Trophoblast cell (in vitro differentiated cells and primary cell): ENCODE measurements at regions not wholly inside any gene's neighbourhood (a gene's known extent, or its start where the extent isn't known, plus 50 kb on each side); places are given as distances from the start of the nearest gene placed in this dataset.

Source experiments
- DNase-seq, 2 donors: peaks; one replicate each; pipeline ENCODE4 v3.0.0-alpha.2; 2016
- H2AFZ ChIP-seq: 2 replicates; pipeline ENCODE4 v1.6.1; 2013; ENCODE audit warnings: low read length, moderate library complexity, mild to moderate bottlenecking; ENCODE audit not compliant: insufficient read depth, poor library complexity
- H2AK5ac ChIP-seq: 2 replicates; pipeline ENCODE4 v1.6.1; 2013; ENCODE audit warnings: mild to moderate bottlenecking, low read length
- H2BK120ac ChIP-seq: 2 replicates; pipeline ENCODE4 v1.6.1; 2013; ENCODE audit warnings: low read length, mild to moderate bottlenecking, moderate library complexity; ENCODE audit not compliant: insufficient read depth, poor library complexity
- H2BK12ac ChIP-seq: 2 replicates; pipeline ENCODE4 v1.6.1; 2013; ENCODE audit warnings: mild to moderate bottlenecking, low read length, moderate library complexity
- H2BK5ac ChIP-seq: 2 replicates; pipeline ENCODE4 v1.6.1; 2013; ENCODE audit warnings: low read length, low read depth, moderate library complexity, mild to moderate bottlenecking; ENCODE audit not compliant: poor library complexity
- H3K14ac ChIP-seq: 2 replicates; pipeline ENCODE4 v1.6.1; 2013; ENCODE audit warnings: mild to moderate bottlenecking, low read length
- H3K18ac ChIP-seq: 2 replicates; pipeline ENCODE4 v1.6.1; 2013; ENCODE audit warnings: mild to moderate bottlenecking, low read length
- H3K23ac ChIP-seq: 2 replicates; pipeline ENCODE4 v1.6.1; 2013; ENCODE audit warnings: low read length
- H3K27ac ChIP-seq: 2 replicates; pipeline ENCODE4 v1.5.1; 2013; ENCODE audit warnings: low read depth, mild to moderate bottlenecking, inconsistent platforms, low read length, moderate library complexity
- H3K27me3 ChIP-seq: 2 replicates; pipeline ENCODE4 v1.6.1; 2013; ENCODE audit warnings: inconsistent platforms, mild to moderate bottlenecking, low read length, moderate library complexity; ENCODE audit not compliant: insufficient read depth
- H3K36me3 ChIP-seq, 2 experiments: 1 replicate in 1 of 2; 2 replicates in 1 of 2; pipeline ENCODE4 v1.6.1; 2013; ENCODE audit warnings: low read length in 2 of 2, mild to moderate bottlenecking in 2 of 2, moderate library complexity in 1 of 2; ENCODE audit not compliant: insufficient read depth in 2 of 2, control insufficient read depth in 1 of 2
- H3K4ac ChIP-seq: 2 replicates; pipeline ENCODE4 v1.6.1; 2013; ENCODE audit warnings: low read depth, mild to moderate bottlenecking, low read length, moderate library complexity
- H3K4me1 ChIP-seq, 2 experiments: 1 replicate in 1 of 2; 2 replicates in 1 of 2; pipeline ENCODE4 v1.6.1; 2013; ENCODE audit warnings: low read length in 2 of 2, mild to moderate bottlenecking in 2 of 2, moderate library complexity in 1 of 2; ENCODE audit not compliant: insufficient read depth in 2 of 2, control insufficient read depth in 1 of 2
- H3K4me2 ChIP-seq: 2 replicates; pipeline ENCODE4 v1.6.1; 2013; ENCODE audit warnings: inconsistent platforms, mild to moderate bottlenecking, low read length, moderate library complexity
- H3K4me3 ChIP-seq: 2 replicates; pipeline ENCODE4 v1.5.1; 2013; ENCODE audit warnings: mild to moderate bottlenecking, low read depth, low read length, inconsistent platforms
- H3K79me1 ChIP-seq: one replicate; pipeline ENCODE4 v1.6.1; 2013; ENCODE audit warnings: low read length
- H3K79me2 ChIP-seq: 2 replicates; pipeline ENCODE4 v1.6.1; 2013; ENCODE audit warnings: low read length, mild to moderate bottlenecking; ENCODE audit not compliant: control insufficient read depth, insufficient read depth, poor library complexity
- H3K9ac ChIP-seq: 2 replicates; pipeline ENCODE4 v1.6.1; 2013; ENCODE audit warnings: mild to moderate bottlenecking, low read length
- H3K9me3 ChIP-seq: 2 replicates; pipeline ENCODE4 v1.6.1; 2013; ENCODE audit warnings: low read depth, mild to moderate bottlenecking, control low read depth, inconsistent platforms, low read length; ENCODE audit not compliant: insufficient read depth
- H4K12ac ChIP-seq: 2 replicates; pipeline ENCODE4 v1.6.1; 2013; ENCODE audit warnings: low read depth, mild to moderate bottlenecking, low read length, moderate library complexity
- H4K8ac ChIP-seq: 2 replicates; pipeline ENCODE4 v1.6.1; 2013; ENCODE audit warnings: low read depth, mild to moderate bottlenecking, low read length, moderate library complexity
- H4K91ac ChIP-seq: one replicate; pipeline ENCODE4 v1.6.1; 2013; ENCODE audit warnings: low read depth, mild to moderate bottlenecking, low read length, moderate library complexity
- WGBS: extraction: QIAGEN DNeasy Blood & Tissue Kit; methylation state at CpG from one replicate; pipeline ENCODE4 v1.1.7; 2013; ENCODE audit warnings: missing lambda C conversion rate; ENCODE audit not compliant: insufficient read length, insufficient coverage; ENCODE audit errors: extremely low coverage; 5-methylcytosine and 5-hydroxymethylcytosine counted together

DNA sequence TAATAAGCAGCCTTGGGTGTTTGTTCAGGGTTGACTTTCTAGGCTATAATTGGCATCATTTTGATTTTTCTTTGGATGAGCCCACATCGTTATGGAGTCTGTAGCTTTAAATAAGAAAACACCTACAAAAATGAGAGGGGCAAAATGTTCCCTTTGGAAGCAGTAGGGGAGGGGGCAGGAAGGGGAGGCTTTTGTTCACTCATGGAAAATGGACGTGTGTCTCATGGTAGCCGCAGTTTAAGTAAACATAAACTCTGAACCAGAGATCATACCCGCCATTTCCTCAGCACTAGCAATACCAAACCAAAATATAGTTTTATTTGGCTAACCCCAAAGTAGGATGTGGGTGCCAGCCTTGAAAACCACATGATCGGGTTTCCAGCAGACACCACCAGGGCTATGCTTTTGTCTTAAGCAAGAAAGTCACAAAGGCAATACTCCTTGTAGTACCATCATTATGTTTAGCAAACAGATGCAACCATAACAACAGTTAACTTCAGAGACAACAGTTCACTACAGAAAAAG, 572.5 kb upstream of the JAG1 start:
- Histone ChIP-seq H2BK5ac (no peak overlapping the region), H3K23ac (no peak overlapping the region), H2AFZ (no peak overlapping the region), H4K8ac (no peak overlapping the region), H3K79me2 (no peaks in the 10 kb centered on the region), H4K12ac (no peak overlapping the region), H4K91ac (no peak overlapping the region), H3K4me1 (no peaks in the 10 kb centered on the region), H3K4me3 (no peak overlapping the region), H2BK120ac (no peak overlapping the region), H3K9ac (no peak overlapping the region), H3K14ac (no peak overlapping the region), H3K9me3 (no peaks in the 10 kb centered on the region), H3K36me3 (no peaks in the 10 kb centered on the region), H3K27me3 (no peaks in the 10 kb centered on the region), H3K79me1 (no peaks in the 10 kb centered on the region), H3K27ac (no peak overlapping the region), H3K4ac (no peak overlapping the region), H3K18ac (no peak overlapping the region), H2BK12ac (no peak overlapping the region), H2AK5ac (no peak overlapping the region), H3K4me2 (no peak overlapping the region)
- no CpG with 5 or more reads among the region's 5 CpGs for WGBS
- no peak for DNase-seq

DNA sequence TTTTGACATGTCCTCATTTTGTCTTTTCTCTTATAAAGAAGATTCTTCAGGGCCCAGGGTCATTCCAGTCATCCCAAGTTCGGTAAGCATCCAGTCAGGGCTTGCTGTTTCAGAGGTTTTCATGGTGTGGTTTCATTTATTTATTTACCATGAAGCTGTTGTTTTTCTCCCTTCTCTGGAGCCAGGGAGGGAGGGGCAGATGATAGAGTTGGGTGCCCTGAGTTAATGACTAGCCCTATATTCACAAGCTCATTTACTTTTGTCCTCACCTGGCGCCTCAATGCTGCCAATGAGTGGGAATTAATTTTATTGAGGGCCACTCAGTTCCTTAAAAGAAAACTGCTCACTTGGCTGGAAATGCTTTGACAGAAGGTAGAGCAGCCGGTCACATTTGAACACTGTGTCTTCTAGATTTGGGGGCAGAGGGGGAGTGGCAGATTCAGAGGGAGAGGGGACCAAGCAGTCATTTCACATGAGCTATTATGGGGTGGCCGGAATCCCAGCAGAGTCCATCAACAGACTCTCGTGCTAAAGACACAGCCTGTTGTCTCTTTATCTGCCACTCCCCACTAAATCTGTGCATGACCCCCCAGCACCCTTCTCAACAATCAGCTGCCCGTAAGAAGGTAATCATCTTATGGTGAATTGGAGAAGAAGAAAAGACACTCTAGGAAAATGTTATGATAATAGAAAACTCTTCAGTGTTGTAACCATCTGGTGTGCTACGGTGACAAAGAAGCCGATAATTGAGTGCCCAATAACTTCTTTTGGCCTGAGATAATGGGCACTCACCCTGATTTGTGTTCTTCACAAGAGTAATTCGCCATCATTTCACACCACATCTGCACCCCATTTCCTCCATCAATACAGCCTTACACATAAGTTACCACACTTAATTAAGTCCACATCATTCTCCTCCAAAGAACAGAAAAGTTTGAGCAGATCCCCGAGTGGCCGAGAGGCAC, 573.5 kb upstream of the JAG1 start:
- Histone ChIP-seq H4K12ac (no peak overlapping the region), H2BK5ac (no peak overlapping the region), H3K36me3 (no peaks in the 10 kb centered on the region), H3K9ac (no peak overlapping the region), H2AFZ (no peak overlapping the region), H4K8ac (no peak overlapping the region), H3K27ac (no peak overlapping the region), H3K27me3 (no peaks in the 10 kb centered on the region), H3K9me3 (no peaks in the 10 kb centered on the region), H3K4me3 (no peak overlapping the region), H3K23ac (no peak overlapping the region), H3K79me2 (no peaks in the 10 kb centered on the region), H4K91ac (no peak overlapping the region), H2AK5ac (no peak overlapping the region), H2BK120ac (no peak overlapping the region), H3K4ac (no peak overlapping the region), H3K4me1 (no peaks in the 10 kb centered on the region), H3K4me2 (no peak overlapping the region), H3K79me1 (no peaks in the 10 kb centered on the region), H3K14ac (no peak overlapping the region), H3K18ac (no peak overlapping the region), H2BK12ac (no peak overlapping the region)
- no CpG with 5 or more reads among the region's 11 CpGs for WGBS
- no peak for DNase-seq

DNA sequence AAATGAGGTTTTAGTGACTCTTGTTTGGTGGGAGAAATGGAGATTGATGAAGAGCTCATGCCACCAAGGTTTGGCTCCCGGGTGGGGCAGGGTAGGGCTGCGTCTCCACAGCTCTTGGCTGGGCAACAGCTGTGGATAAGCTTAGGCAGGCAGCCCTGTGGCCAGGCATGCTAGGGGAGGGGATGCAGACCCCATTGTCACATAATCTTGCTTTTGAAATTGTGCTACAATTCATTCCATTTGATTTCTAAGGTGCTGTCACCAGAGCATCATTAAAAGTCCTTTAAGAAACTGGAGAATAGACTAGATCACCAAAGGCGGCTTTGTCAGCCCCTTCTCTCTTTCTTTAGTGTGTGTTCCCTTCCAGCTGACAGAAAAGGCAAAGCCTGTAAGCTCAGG, 574.2 kb upstream of the JAG1 start:
- Histone ChIP-seq H3K36me3 (no peaks in the 10 kb centered on the region), H3K4me1 (no peaks in the 10 kb centered on the region), H3K4me2 (no peak overlapping the region), H2AK5ac (no peak overlapping the region), H3K27ac (no peak overlapping the region), H3K9ac (no peak overlapping the region), H3K14ac (no peak overlapping the region), H3K23ac (no peak overlapping the region), H4K12ac (no peak overlapping the region), H3K9me3 (no peaks in the 10 kb centered on the region), H2BK120ac (no peak overlapping the region), H3K79me2 (no peaks in the 10 kb centered on the region), H2BK5ac (no peak overlapping the region), H4K91ac (no peak overlapping the region), H3K18ac (no peak overlapping the region), H3K4ac (no peak overlapping the region), H2AFZ (no peak overlapping the region), H4K8ac (no peak overlapping the region), H2BK12ac (no peak overlapping the region), H3K79me1 (no peaks in the 10 kb centered on the region), H3K4me3 (no peak overlapping the region), H3K27me3 (no peaks in the 10 kb centered on the region)
- no CpG with 5 or more reads among the region's 3 CpGs for WGBS
- DNase-seq: no peak

DNA sequence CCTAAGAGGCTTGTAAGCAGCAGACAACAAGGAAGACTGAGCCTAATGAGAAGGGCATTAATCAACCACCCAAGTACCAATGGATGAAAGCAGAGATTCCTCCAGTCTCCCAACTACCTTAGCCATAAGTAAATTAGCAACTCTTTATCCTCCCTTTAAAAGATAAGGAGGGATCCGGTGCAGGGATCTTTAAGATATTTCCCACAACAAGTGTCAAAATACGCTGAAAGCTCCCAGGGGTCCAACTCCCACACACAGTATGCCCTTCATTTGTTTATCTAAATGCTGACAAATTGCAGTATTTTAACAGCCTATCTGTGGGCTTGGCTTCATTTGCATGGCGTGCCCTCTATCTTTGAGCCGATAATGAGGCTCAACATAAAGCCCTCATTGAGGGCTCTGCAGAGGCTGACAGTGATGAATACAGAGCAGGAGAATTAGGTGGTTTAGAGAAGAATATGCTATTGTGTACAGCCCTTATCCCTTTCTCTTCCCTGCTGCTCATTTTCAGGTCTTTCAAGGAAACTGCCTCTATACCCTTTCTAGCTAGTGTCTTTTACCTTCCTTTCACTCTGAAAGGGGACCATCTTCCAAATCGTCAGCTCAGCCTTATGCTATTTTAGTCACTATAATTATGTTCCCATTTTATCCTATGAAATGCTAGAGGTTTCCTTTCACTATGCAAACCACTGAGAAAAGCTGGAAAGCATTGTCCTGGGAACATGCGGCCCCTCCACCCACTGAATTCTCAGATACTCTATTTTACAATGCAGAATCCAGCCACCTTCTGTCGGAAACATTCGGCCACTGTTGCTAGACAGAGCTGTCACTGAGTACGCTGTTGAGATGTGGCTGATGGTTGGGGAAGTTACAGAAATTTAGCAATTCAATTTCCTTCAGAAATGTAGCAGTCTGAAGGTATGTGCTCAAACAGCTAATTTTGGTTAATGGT, 575.2 kb upstream of the JAG1 start:
- Histone ChIP-seq H3K14ac (no peak overlapping the region), H3K27me3 (no peaks in the 10 kb centered on the region), H3K18ac (no peak overlapping the region), H3K23ac (no peak overlapping the region), H2AK5ac (no peak overlapping the region), H2BK12ac (no peak overlapping the region), H3K4me2 (no peak overlapping the region), H3K9me3 (no peaks in the 10 kb centered on the region), H4K12ac (no peak overlapping the region), H4K91ac (no peak overlapping the region), H3K4ac (no peak overlapping the region), H3K4me3 (no peak overlapping the region), H2BK5ac (no peak overlapping the region), H4K8ac (no peak overlapping the region), H3K4me1 (no peaks in the 10 kb centered on the region), H3K36me3 (no peaks in the 10 kb centered on the region), H3K79me1 (no peaks in the 10 kb centered on the region), H3K9ac (no peak overlapping the region), H2AFZ (no peak overlapping the region), H3K79me2 (no peaks in the 10 kb centered on the region), H2BK120ac (no peak overlapping the region), H3K27ac (no peak overlapping the region)
- no CpG with 5 or more reads among the region's 9 CpGs for WGBS
- DNase-seq: no peak
